Activated CD4-positive, alpha-beta T cell treated with anti-CD3 and anti-CD28 coated beads, Interleukin-2, amount 50 U/mL, for 1 hour (primary cell): ENCODE measurements at regions not wholly inside any gene's neighbourhood (a gene's known extent, or its start where the extent isn't known, plus 50 kb on each side); places are given as distances from the start of the nearest gene placed in this dataset.

ENCODE experiments used
- DNase-seq: peaks from one replicate; pipeline ENCODE4 v3.0.0-alpha.2; 2020

- DNase-seq: no peak
Measured at GRCh38 chr21:20308586-20309315, 689.5 kb upstream of the NCAM2 start.

GRCh38 chr21:20311234-20311787 lies 686.9 kb upstream of the NCAM2 start:
- no peak for DNase-seq

GRCh38 chr21:20313013-20313412 lies 685.2 kb upstream of the NCAM2 start:
- DNase-seq: no peak

GRCh38 chr21:20315042-20315441 lies 683.2 kb upstream of the NCAM2 start:
- DNase-seq: no peak

- DNase-seq: no peak
Measured at GRCh38 chr21:20329636-20330035, 668.6 kb upstream of the NCAM2 start.

GRCh38 chr21:20330652-20331051 lies 667.6 kb upstream of the NCAM2 start:
- no peak for DNase-seq

GRCh38 chr21:20334585-20334984 lies 663.6 kb upstream of the NCAM2 start:
- DNase-seq: no peak

GRCh38 chr21:20341431-20341830 lies 656.8 kb upstream of the NCAM2 start:
- DNase-seq: no peak

GRCh38 chr21:20343186-20343585 lies 655.0 kb upstream of the NCAM2 start:
- no peak for DNase-seq

- DNase-seq: no peak
Measured at GRCh38 chr21:20351138-20351537, 647.1 kb upstream of the NCAM2 start.

GRCh38 chr21:20353351-20353750 lies 644.9 kb upstream of the NCAM2 start:
- no peak for DNase-seq

GRCh38 chr21:20373031-20373430 lies 625.2 kb upstream of the NCAM2 start:
- no peak for DNase-seq

- DNase-seq: no peak
Measured at GRCh38 chr21:20377250-20377649, 621.0 kb upstream of the NCAM2 start.

GRCh38 chr21:20388400-20388799 lies 609.8 kb upstream of the NCAM2 start:
- no peak for DNase-seq

- no peak for DNase-seq
Measured at GRCh38 chr21:20396798-20397197, 601.4 kb upstream of the NCAM2 start.

GRCh38 chr21:20404915-20405314 lies 593.3 kb upstream of the NCAM2 start:
- DNase-seq: no peak

GRCh38 chr21:20418353-20418752 lies 579.9 kb upstream of the NCAM2 start:
- no peak for DNase-seq

- no peak for DNase-seq
Measured at GRCh38 chr21:20419772-20420171, 578.4 kb upstream of the NCAM2 start.

GRCh38 chr21:20424943-20425342 lies 573.3 kb upstream of the NCAM2 start:
- no peak for DNase-seq

- DNase-seq: no peak
Measured at GRCh38 chr21:20425856-20426255, 572.4 kb upstream of the NCAM2 start.

- DNase-seq: no peak
Measured at GRCh38 chr21:20440338-20440737, 557.9 kb upstream of the NCAM2 start.

GRCh38 chr21:20443558-20444155 lies 554.6 kb upstream of the NCAM2 start:
- no peak for DNase-seq

GRCh38 chr21:20445971-20446370 lies 552.2 kb upstream of the NCAM2 start:
- no peak for DNase-seq

- no peak for DNase-seq
Measured at GRCh38 chr21:20451046-20451445, 547.2 kb upstream of the NCAM2 start.

GRCh38 chr21:20452935-20453334 lies 545.3 kb upstream of the NCAM2 start:
- DNase-seq: no peak
